ENCODE measurements at regions not wholly inside any gene's neighbourhood (a gene's known extent, or its start where the extent isn't known, plus 50 kb on each side); places are given as distances from the start of the nearest gene placed in this dataset.

DNA sequence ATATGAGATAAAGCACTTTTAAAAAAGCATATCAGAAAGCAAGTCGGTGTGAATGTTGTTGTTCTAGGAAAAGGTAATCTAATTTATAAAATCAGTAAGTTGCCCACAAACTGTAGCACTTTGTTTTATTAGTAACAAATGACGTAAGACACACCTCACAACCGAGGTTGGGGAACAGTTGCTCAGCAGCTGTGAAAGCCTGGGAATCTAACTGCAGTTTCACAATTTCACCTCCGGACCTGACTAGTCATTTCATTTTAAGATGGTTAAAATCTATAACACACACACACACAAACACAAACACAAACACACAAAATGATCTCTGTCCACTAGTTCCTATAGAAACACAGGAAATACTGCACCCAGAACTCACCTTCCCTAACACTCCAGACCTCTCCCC lies 406.7 kb upstream of the NR2F2 start:
- no peak for TF ChIP-seq EGR1 (IDR thresholded peaks at IDR 0.05; ENCODE audit: borderline replicate concordance, low read depth, low read length)
- no peak for TF ChIP-seq BCL11A (IDR thresholded peaks at IDR 0.05; ENCODE audit: low read depth in 2 of 2, low read length in 2 of 2)
- TF ChIP-seq HDAC2 (IDR thresholded peaks at IDR 0.05; ENCODE audit: borderline replicate concordance in 1 of 2, low read depth in 2 of 2, low read length in 2 of 2) = no peak
- TF ChIP-seq CBX8 (IDR thresholded peaks at IDR 0.05; ENCODE audit: borderline replicate concordance, low read depth, low read length) = no peak
- no peak for TF ChIP-seq EZH2 (IDR thresholded peaks at IDR 0.05; ENCODE audit: low read depth, low read length, severe bottlenecking)
- TF ChIP-seq, protein P1, sequence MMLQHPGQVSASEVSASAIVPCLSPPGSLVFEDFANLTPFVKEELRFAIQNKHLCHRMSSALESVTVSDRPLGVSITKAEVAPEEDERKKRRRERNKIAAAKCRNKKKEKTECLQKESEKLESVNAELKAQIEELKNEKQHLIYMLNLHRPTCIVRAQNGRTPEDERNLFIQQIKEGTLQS (IDR thresholded peaks at IDR 0.05; ENCODE audit: insufficient read depth, low read depth, low read length) = no peak
- no peak for TF ChIP-seq PHF8 (conservative IDR thresholded peaks at IDR 0.05; ENCODE audit: low read depth, low read length)
- TF ChIP-seq EP300 (IDR thresholded peaks at IDR 0.05; ENCODE audit: borderline replicate concordance in 1 of 2, low read depth in 2 of 2, low read length in 2 of 2) = no peak
- TF ChIP-seq GABPA (IDR thresholded peaks at IDR 0.05; ENCODE audit: borderline replicate concordance, insufficient read depth, low read length) = no peak
- TF ChIP-seq FOSL1 (IDR thresholded peaks at IDR 0.05; ENCODE audit: insufficient read depth, low read depth, low read length) = no peak
- TF ChIP-seq SRF (IDR thresholded peaks at IDR 0.05; ENCODE audit: low read depth, low read length) = no peak
- TF ChIP-seq CREB1 (IDR thresholded peaks at IDR 0.05) = no peak
- TF ChIP-seq CBX5 (IDR thresholded peaks at IDR 0.05; ENCODE audit: low read depth, low read length) = no peak
- TF ChIP-seq KDM4A (IDR thresholded peaks at IDR 0.05; ENCODE audit: low read depth, low read length, severe bottlenecking) = no peak
- no peaks in the 10 kb centered on the region for H4K20me1 ChIP-seq (replicated peaks in 1 of 2; ENCODE audit: control insufficient read depth in 1 of 2, insufficient read depth in 2 of 2, low read length in 2 of 2)
- no peak overlapping the region for H3K4me2 ChIP-seq (ENCODE audit: insufficient read depth in 1 of 2, low read depth in 2 of 2, low read length in 2 of 2)
- no peak overlapping the region for H2AK5ac ChIP-seq (ENCODE audit: low read depth, low read length)
- H3K9ac ChIP-seq (replicated peaks in 1 of 4; ENCODE audit: extremely low read depth in 1 of 4, low read depth in 3 of 4, low read length in 3 of 4) = no peak overlapping the region
- no peak overlapping the region for H3K23ac ChIP-seq (ENCODE audit: insufficient read length)
- H3K4me1 ChIP-seq (replicated peaks in 1 of 4; ENCODE audit: control insufficient read depth in 3 of 4, insufficient read depth in 4 of 4, low read length in 3 of 4) = no peaks in the 10 kb centered on the region
- H3K4me3 ChIP-seq (ENCODE audit: extremely low read depth in 1 of 4, insufficient read depth in 2 of 4, low read depth in 3 of 4, low read length in 4 of 4) = no peak overlapping the region
- DNase-seq (ENCODE audit: low read depth in 1 of 2, low spot score in 2 of 2) (no peak), FAIRE-seq (no peak)
- ChIA-PET POLR2A (ENCODE audit: partially characterized antibody) (no interaction called here), CTCF (ENCODE audit: partially characterized antibody) (interaction anchor here (1.8 kb wide), 1 partner anchor 11 kb away, joined by 4 read pairs; no protein-coding TSS in a partner anchor)
- H3K14ac ChIP-seq (ENCODE audit: insufficient read length) = no peak overlapping the region
- no peaks in the 10 kb centered on the region for H3K79me2 ChIP-seq (ENCODE audit: control insufficient read depth in 1 of 2, insufficient read depth in 2 of 2, low read length in 2 of 2)
- no peaks in the 10 kb centered on the region; the same call in 1 of the 2 replicates for H3K23me2 ChIP-seq (ENCODE audit: low read depth, low read length)
- H4K5ac ChIP-seq (ENCODE audit: insufficient read length, low read depth, low read length) = no peak overlapping the region
- H3K9me3 ChIP-seq (ENCODE audit: insufficient read depth in 2 of 2, low read depth in 1 of 2, low read length in 1 of 2) = no peaks in the 10 kb centered on the region
- H3K27me3 ChIP-seq (replicated peaks in 1 of 4; ENCODE audit: control insufficient read depth in 3 of 4, extremely low read depth in 1 of 4, insufficient read depth in 3 of 4, low read length in 3 of 4) = no peaks in the 10 kb centered on the region
- H3K18ac ChIP-seq (ENCODE audit: extremely low read depth, low read length) = no peak overlapping the region
- no peaks in the 10 kb centered on the region for H3K79me1 ChIP-seq (ENCODE audit: low read depth, low read length)
- H2BK15ac ChIP-seq (ENCODE audit: low read length) = no peak overlapping the region
- no peak overlapping the region; the same call in 1 of the 2 replicates for H2AFZ ChIP-seq (ENCODE audit: low read length)
- WGBS, 2 experiments (ENCODE audit: extremely low coverage in 1 of 2, insufficient coverage in 1 of 2, insufficient read length in 1 of 2, insufficient replicate concordance in 2 of 2, low coverage in 1 of 2, low lambda C conversion rate in 2 of 2, missing lambda C conversion rate in 1 of 2) = 92% methylated on average over 4 of the region's 4 CpGs; no CpG with 5 or more reads in 1 of the 2 experiments
- H3K27ac ChIP-seq (ENCODE audit: low read depth, low read length) = no peak overlapping the region
- no peak overlapping the region for H4K91ac ChIP-seq (replicated peaks; ENCODE audit: insufficient read length, low read length)
- H2BK5ac ChIP-seq (ENCODE audit: low read depth, low read length) = no peak overlapping the region
- H3K56ac ChIP-seq (replicated peaks; ENCODE audit: insufficient read length, low read depth, low read length) = no peak overlapping the region
- no peaks in the 10 kb centered on the region for H3K36me3 ChIP-seq (ENCODE audit: control insufficient read depth in 2 of 4, insufficient read depth in 4 of 4, low read length in 3 of 4)
- no peak overlapping the region for H2BK120ac ChIP-seq (replicated peaks; ENCODE audit: low read depth, low read length)
- H2BK20ac ChIP-seq (ENCODE audit: low read length) = no peak overlapping the region
- H2BK12ac ChIP-seq (ENCODE audit: low read depth, low read length) = no peak overlapping the region
- H4K8ac ChIP-seq (ENCODE audit: extremely low read depth, insufficient read depth, low read length) = no peak overlapping the region
- H3K4ac ChIP-seq (replicated peaks; ENCODE audit: insufficient read length, low read depth, low read length) = no peak overlapping the region

All from H1 (cell line).